Endodermal cell (in vitro differentiated cells): ENCODE measurements at regions not wholly inside any gene's neighbourhood (a gene's known extent, or its start where the extent isn't known, plus 50 kb on each side); places are given as distances from the start of the nearest gene placed in this dataset.

Source experiments
- DNase-seq: peaks from one replicate; pipeline ENCODE4 v3.0.0-alpha.2; 2017
- H3K27ac ChIP-seq: 2 replicates; pipeline ENCODE4 v1.5.1; 2013; ENCODE audit warnings: mild to moderate bottlenecking, low read depth, low read length, moderate library complexity
- H3K27me3 ChIP-seq: 2 replicates; pipeline ENCODE4 v1.6.1; 2013; ENCODE audit warnings: mild to moderate bottlenecking, low read length, moderate library complexity; ENCODE audit not compliant: insufficient read depth, control insufficient read depth, poor library complexity, severe bottlenecking
- H3K36me3 ChIP-seq: 2 replicates; pipeline ENCODE4 v1.7.0; 2013; ENCODE audit warnings: mild to moderate bottlenecking, low read length, moderate library complexity; ENCODE audit not compliant: control insufficient read depth, insufficient read depth
- H3K4me1 ChIP-seq: one replicate; pipeline ENCODE4 v1.7.0; 2013; ENCODE audit warnings: low read length; ENCODE audit not compliant: control insufficient read depth, insufficient read depth
- H3K4me3 ChIP-seq: 2 replicates; pipeline ENCODE4 v1.5.1; 2013; ENCODE audit warnings: mild to moderate bottlenecking, low read length, moderate library complexity
- H3K9ac ChIP-seq: 2 replicates; pipeline ENCODE4 v1.6.1; 2013; ENCODE audit warnings: mild to moderate bottlenecking, low read length, moderate library complexity; ENCODE audit not compliant: poor library complexity, severe bottlenecking; ENCODE audit errors: extremely low read depth
- H3K9me3 ChIP-seq: 2 replicates; pipeline ENCODE4 v1.6.1; 2013; ENCODE audit warnings: mild to moderate bottlenecking, low read length, moderate library complexity; ENCODE audit not compliant: control insufficient read depth
- H3K27ac Mint-ChIP-seq: 2 replicates; pipeline ENCODE4 v1.8.0; 2020; ENCODE audit warnings: mixed read lengths
- H3K27me3 Mint-ChIP-seq: 2 replicates; pipeline ENCODE4 v1.8.0; 2021; ENCODE audit warnings: mild to moderate bottlenecking, mixed read lengths; ENCODE audit not compliant: insufficient read depth
- H3K36me3 Mint-ChIP-seq: 2 replicates; pipeline ENCODE4 v1.8.0; 2020; ENCODE audit warnings: low read depth, mixed read lengths
- H3K4me1 Mint-ChIP-seq: 2 replicates; pipeline ENCODE4 v1.8.0; 2020; ENCODE audit warnings: mixed read lengths
- H3K4me3 Mint-ChIP-seq: 2 replicates; pipeline ENCODE4 v1.8.0; 2020; ENCODE audit warnings: mild to moderate bottlenecking, moderate library complexity, mixed read lengths
- H3K9me3 Mint-ChIP-seq: 2 replicates; pipeline ENCODE4 v1.8.0; 2020; ENCODE audit warnings: mild to moderate bottlenecking, mixed read lengths
- WGBS, 2 experiments: methylation state at CpG; one replicate each; pipeline versions ENCODE4 v1.1.5 to v1.1.7; 2013; ENCODE audit warnings: missing lambda C conversion rate in 2 of 2, mixed read lengths in 1 of 2; ENCODE audit not compliant: insufficient coverage in 1 of 2, insufficient read length in 1 of 2; 5-methylcytosine and 5-hydroxymethylcytosine counted together
- TF ChIP-seq, protein P1 (sequence below): fragments of 200-600 bp; sonication (generic); conservative IDR thresholded peaks from 2 replicates; pipeline ENCODE4 v1.5.0; 2021; ENCODE audit warnings: antibody characterized with exemption, mild to moderate bottlenecking

DNA sequence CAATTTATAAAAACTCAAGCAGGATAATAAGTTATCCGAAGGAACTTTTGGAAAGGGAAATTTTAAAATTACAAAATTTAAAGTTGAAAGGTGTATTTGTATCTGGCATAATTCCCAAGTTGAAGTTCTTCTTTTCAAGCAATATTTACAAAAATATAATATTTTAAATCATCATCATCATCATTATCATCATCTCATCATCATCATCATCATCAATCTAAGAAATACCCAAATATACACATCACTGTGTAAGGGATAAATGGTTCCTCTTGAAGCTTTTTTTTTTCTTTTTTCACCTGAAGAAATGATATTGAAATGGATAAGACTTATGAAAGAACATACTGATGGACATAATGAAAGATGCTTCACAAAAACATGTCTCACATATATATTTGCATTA lies 254.9 kb upstream of the ARRDC3 start:
- Mint-ChIP-seq H3K4me3 (no peak overlapping the region), H3K27me3 (no peaks in the 10 kb centered on the region), H3K27ac (no peak overlapping the region), H3K4me1 (peaks cover 6% of the 10 kb centered on the region), H3K36me3 (no peaks in the 10 kb centered on the region), H3K9me3 (no peaks in the 10 kb centered on the region)
- H3K27ac ChIP-seq = no peak overlapping the region
- H3K27me3 ChIP-seq = no peaks in the 10 kb centered on the region
- no peak overlapping the region for H3K9ac ChIP-seq
- no peaks in the 10 kb centered on the region for H3K4me1 ChIP-seq
- WGBS, 2 experiments = 92% methylated on average over 1 of the region's 1 CpG; no CpG with 5 or more reads in 1 of the 2 experiments
- TF ChIP-seq, protein P1, sequence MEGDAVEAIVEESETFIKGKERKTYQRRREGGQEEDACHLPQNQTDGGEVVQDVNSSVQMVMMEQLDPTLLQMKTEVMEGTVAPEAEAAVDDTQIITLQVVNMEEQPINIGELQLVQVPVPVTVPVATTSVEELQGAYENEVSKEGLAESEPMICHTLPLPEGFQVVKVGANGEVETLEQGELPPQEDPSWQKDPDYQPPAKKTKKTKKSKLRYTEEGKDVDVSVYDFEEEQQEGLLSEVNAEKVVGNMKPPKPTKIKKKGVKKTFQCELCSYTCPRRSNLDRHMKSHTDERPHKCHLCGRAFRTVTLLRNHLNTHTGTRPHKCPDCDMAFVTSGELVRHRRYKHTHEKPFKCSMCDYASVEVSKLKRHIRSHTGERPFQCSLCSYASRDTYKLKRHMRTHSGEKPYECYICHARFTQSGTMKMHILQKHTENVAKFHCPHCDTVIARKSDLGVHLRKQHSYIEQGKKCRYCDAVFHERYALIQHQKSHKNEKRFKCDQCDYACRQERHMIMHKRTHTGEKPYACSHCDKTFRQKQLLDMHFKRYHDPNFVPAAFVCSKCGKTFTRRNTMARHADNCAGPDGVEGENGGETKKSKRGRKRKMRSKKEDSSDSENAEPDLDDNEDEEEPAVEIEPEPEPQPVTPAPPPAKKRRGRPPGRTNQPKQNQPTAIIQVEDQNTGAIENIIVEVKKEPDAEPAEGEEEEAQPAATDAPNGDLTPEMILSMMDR = no peak
- H3K9me3 ChIP-seq = no peaks in the 10 kb centered on the region
- H3K36me3 ChIP-seq = no peaks in the 10 kb centered on the region
- DNase-seq = no peak
- no peak overlapping the region for H3K4me3 ChIP-seq

DNA sequence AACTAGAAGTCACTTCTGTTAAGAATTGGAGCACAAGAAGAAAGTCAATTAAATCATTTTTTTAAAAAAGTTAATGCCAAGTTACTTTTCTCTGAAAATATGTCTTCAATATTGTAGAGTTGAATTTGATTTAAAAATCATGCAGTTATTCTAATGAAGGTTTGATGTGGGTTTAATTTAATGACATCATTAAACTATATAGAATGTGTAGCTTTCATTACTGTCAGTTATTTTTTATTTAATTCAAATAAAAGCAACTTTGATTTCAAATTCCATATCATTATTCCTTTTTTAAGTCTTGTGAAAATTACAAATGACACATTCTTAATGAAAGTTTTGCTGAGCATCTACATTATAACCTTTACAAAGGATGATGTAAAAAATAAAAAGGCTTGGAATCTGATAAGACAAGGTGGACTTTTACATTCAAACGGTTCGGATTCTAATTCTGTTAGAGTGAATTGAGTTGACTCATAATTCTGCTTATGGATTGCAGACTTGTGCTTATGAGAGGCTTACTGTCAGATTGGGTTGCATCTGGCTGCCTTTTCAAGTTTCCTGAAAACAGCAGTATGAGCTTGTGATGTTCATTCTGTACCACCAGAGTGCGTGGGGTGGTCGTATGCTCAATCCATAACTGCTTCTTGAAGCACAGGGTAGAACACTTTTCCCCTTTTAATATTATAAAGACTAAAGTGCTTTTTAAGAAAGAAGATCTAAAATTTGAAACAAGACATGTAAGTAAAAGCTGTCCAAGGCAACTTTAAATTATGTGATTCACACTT lies 253.0 kb upstream of the ARRDC3 start:
- TF ChIP-seq, protein P1 = peak; percentile 63
- Histone ChIP-seq H3K36me3 (no peaks in the 10 kb centered on the region), H3K27ac (no peak overlapping the region), H3K4me1 (no peaks in the 10 kb centered on the region), H3K27me3 (no peaks in the 10 kb centered on the region), H3K9me3 (no peaks in the 10 kb centered on the region), H3K9ac (no peak overlapping the region), H3K4me3 (no peak overlapping the region)
- no peaks in the 10 kb centered on the region for H3K27me3 Mint-ChIP-seq
- H3K9me3 Mint-ChIP-seq = no peaks in the 10 kb centered on the region
- no peak for DNase-seq
- H3K4me1 Mint-ChIP-seq = peaks cover 5% of the 10 kb centered on the region
- no peaks in the 10 kb centered on the region for H3K36me3 Mint-ChIP-seq
- WGBS, 2 experiments = 96 to 100% methylated on average over 2 to 4 of the region's 4 CpGs
- H3K4me3 Mint-ChIP-seq = no peak overlapping the region
- no peak overlapping the region for H3K27ac Mint-ChIP-seq

- H3K36me3 Mint-ChIP-seq = no peaks in the 10 kb centered on the region
- H3K27me3 Mint-ChIP-seq = no peaks in the 10 kb centered on the region
- H3K9ac ChIP-seq = no peak overlapping the region
- no peaks in the 10 kb centered on the region for H3K27me3 ChIP-seq
- no peak overlapping the region for H3K4me3 Mint-ChIP-seq
- peak overlapping the region; percentile 39 for H3K27ac ChIP-seq
- no peaks in the 10 kb centered on the region for H3K4me1 ChIP-seq
- H3K9me3 ChIP-seq = no peaks in the 10 kb centered on the region
- TF ChIP-seq, protein P1 = no peak
- WGBS, 2 experiments = 33 to 48% methylated on average over 1 of the region's 1 CpG
- H3K36me3 ChIP-seq = no peaks in the 10 kb centered on the region
- H3K4me3 ChIP-seq = no peak overlapping the region
- no peak for DNase-seq
- H3K27ac Mint-ChIP-seq = no peak overlapping the region
- no peaks in the 10 kb centered on the region for H3K9me3 Mint-ChIP-seq
- peaks cover 5% of the 10 kb centered on the region for H3K4me1 Mint-ChIP-seq
Measured at GRCh38 chr5:91632871-91633270, 249.8 kb upstream of the ARRDC3 start.
